ENCODE measurements at regions not wholly inside any gene's neighbourhood (a gene's known extent, or its start where the extent isn't known, plus 50 kb on each side); places are given as distances from the start of the nearest gene placed in this dataset.

DNA sequence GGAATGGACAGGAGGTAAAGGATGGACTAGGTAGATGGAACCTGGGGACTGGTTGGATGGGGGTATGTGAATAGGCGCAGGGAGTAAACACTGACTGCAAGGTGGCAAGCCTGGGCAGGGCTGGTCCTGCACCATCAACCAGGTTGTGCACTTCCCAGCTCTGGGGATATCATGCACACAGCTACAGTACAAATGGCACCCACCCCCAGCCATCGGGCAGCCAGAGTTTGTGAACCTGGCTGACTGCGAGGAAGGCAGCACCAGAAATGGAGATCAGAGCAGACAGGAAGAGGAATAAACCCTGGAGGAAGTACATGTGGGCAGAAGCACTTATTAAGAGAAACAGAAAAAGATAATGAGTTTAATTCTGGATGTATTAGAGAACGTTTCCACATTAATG is 229.1 kb downstream of the ESM1 start:
- Mint-ChIP-seq H3K27me3 (ENCODE audit: low read depth) (no peaks in the 10 kb centered on the region), H3K9me3 (no peaks in the 10 kb centered on the region), H3K4me1 (peaks cover 6% of the 10 kb centered on the region), H3K27ac (ENCODE audit: unreplicated experiment) (no peak overlapping the region), H3K4me3 (no peak overlapping the region), H3K36me3 (ENCODE audit: low read depth) (no peaks in the 10 kb centered on the region)
- no peak for DNase-seq (ENCODE audit: low read depth, low spot score)
- TF ChIP-seq, protein P1, sequence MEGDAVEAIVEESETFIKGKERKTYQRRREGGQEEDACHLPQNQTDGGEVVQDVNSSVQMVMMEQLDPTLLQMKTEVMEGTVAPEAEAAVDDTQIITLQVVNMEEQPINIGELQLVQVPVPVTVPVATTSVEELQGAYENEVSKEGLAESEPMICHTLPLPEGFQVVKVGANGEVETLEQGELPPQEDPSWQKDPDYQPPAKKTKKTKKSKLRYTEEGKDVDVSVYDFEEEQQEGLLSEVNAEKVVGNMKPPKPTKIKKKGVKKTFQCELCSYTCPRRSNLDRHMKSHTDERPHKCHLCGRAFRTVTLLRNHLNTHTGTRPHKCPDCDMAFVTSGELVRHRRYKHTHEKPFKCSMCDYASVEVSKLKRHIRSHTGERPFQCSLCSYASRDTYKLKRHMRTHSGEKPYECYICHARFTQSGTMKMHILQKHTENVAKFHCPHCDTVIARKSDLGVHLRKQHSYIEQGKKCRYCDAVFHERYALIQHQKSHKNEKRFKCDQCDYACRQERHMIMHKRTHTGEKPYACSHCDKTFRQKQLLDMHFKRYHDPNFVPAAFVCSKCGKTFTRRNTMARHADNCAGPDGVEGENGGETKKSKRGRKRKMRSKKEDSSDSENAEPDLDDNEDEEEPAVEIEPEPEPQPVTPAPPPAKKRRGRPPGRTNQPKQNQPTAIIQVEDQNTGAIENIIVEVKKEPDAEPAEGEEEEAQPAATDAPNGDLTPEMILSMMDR (conservative IDR thresholded peaks at IDR 0.05), result no peak

- Mint-ChIP-seq H3K4me1 (no peaks in the 10 kb centered on the region), H3K36me3 (ENCODE audit: low read depth) (no peaks in the 10 kb centered on the region)
- DNase-seq (ENCODE audit: low read depth, low spot score), result no peak
Observed at GRCh38 chr5:54754878-54755277, 230.5 kb downstream of the ESM1 start.

DNA sequence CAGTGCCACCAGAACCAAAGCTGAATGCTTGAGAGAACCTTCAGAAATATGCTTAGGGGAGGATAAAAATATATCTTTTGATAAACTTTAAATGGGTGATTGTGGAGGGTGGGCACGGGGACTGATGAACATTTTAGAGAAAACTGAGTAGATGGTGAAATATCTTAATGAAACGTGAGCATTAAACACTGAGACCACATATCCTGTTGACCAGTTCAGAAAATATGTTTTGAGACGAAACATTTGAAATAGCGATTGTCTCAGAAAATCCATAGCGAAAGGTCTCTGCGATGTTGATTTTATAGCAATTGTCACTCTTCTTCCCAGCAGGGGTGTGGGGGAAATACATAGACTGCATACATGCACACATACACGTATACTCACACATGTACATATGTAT is 231.0 kb downstream of the ESM1 start:
- H3K4me1 Mint-ChIP-seq, result no peaks in the 10 kb centered on the region
- no peak for DNase-seq (ENCODE audit: low read depth, low spot score)
- no peak overlapping the region for H3K27ac Mint-ChIP-seq (ENCODE audit: unreplicated experiment)
- no peaks in the 10 kb centered on the region for H3K27me3 Mint-ChIP-seq (ENCODE audit: low read depth)
- H3K36me3 Mint-ChIP-seq (ENCODE audit: low read depth), result no peaks in the 10 kb centered on the region
- no peak overlapping the region for H3K4me3 Mint-ChIP-seq
- no peaks in the 10 kb centered on the region for H3K9me3 Mint-ChIP-seq
- TF ChIP-seq, protein P1 (conservative IDR thresholded peaks at IDR 0.05), result no peak

More at GRCh38 chr5:54754878-54755277, 230.5 kb downstream of the ESM1 start:
- Mint-ChIP-seq H3K4me3 (no peak overlapping the region), H3K9me3 (no peaks in the 10 kb centered on the region), H3K27ac (ENCODE audit: unreplicated experiment) (no peak overlapping the region), H3K27me3 (ENCODE audit: low read depth) (no peaks in the 10 kb centered on the region)
- TF ChIP-seq, protein P1 (conservative IDR thresholded peaks at IDR 0.05), result no peak

DNA sequence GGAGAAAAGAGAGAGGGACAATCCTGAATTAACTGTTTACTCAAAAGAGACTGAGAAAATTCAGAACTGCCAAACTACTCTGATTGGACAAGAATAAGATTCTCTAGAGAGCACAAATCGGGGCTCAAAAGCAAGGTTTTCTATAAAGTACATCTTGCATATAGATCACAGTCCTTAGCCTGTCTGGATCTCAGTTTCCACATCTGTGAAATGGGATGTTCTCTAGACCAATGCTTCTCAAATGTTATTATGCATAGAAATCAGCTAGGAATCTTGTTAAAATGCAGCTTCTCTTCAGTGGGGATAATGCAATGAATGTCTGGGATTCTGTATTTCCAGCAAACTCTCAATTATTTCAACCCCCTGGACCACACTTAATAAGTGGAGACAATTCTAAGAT is 231.6 kb downstream of the ESM1 start:
- Mint-ChIP-seq H3K27ac (ENCODE audit: unreplicated experiment) (no peak overlapping the region), H3K4me3 (no peak overlapping the region), H3K9me3 (no peaks in the 10 kb centered on the region), H3K36me3 (ENCODE audit: low read depth) (no peaks in the 10 kb centered on the region), H3K4me1 (no peaks in the 10 kb centered on the region), H3K27me3 (ENCODE audit: low read depth) (no peaks in the 10 kb centered on the region)
- TF ChIP-seq, protein P1 (conservative IDR thresholded peaks at IDR 0.05), result no peak
- DNase-seq (ENCODE audit: low read depth, low spot score), result no peak

DNA sequence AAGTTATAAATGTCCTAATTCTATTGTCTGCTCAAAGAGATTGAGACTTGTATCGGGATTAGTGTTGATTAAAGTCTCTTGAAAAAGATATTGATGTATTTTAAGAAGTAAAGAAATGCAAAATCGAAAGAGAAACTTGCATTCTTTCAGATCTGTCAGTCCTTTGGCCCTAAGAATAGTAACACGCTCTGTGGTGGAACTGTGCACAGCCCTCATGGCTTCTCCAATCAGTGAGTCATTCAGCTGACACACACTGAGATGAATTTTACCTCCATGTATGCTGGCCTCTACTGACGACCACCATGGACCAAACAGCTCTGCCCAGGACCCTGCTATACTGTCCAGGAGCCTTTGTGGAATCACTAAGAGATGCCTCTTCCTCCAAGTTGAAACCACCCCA is 232.4 kb downstream of the ESM1 start:
- Mint-ChIP-seq H3K27me3 (ENCODE audit: low read depth) (no peaks in the 10 kb centered on the region), H3K4me1 (no peaks in the 10 kb centered on the region), H3K27ac (ENCODE audit: unreplicated experiment) (no peak overlapping the region), H3K9me3 (no peaks in the 10 kb centered on the region), H3K4me3 (no peak overlapping the region), H3K36me3 (ENCODE audit: low read depth) (no peaks in the 10 kb centered on the region)
- DNase-seq (ENCODE audit: low read depth, low spot score), result no peak
- TF ChIP-seq, protein P1 (conservative IDR thresholded peaks at IDR 0.05), result no peak

- Mint-ChIP-seq H3K4me1 (peaks cover 11% of the 10 kb centered on the region), H3K36me3 (ENCODE audit: low read depth) (no peaks in the 10 kb centered on the region), H3K4me3 (no peak overlapping the region), H3K27me3 (ENCODE audit: low read depth) (no peaks in the 10 kb centered on the region), H3K27ac (ENCODE audit: unreplicated experiment) (no peak overlapping the region), H3K9me3 (no peaks in the 10 kb centered on the region)
- DNase-seq (ENCODE audit: low read depth, low spot score), result no peak
- TF ChIP-seq, protein P1 (conservative IDR thresholded peaks at IDR 0.05), result no peak
Observed at GRCh38 chr5:54748527-54748926, 231.0 kb downstream of the SNX18 start.
